A673 (cell line): ENCODE measurements at regions not wholly inside any gene's neighbourhood (a gene's known extent, or its start where the extent isn't known, plus 50 kb on each side); places are given as distances from the start of the nearest gene placed in this dataset.

Experiments
- CTCF ChIP-seq: fragments of 300-800, 200-600 bp; sonication (generic); conservative IDR thresholded peaks from 2 replicates; pipeline ENCODE4 v1.5.1; 2017; ENCODE audit warnings: low read depth, mild to moderate bottlenecking, antibody characterized with exemption, low read length, moderate library complexity, mixed read lengths
- EZH2 ChIP-seq: fragments of 200-600 bp; sonication (generic); IDR thresholded peaks from 2 replicates; pipeline ENCODE4 v1.6.1; 2017; ENCODE audit warnings: borderline replicate concordance, low read depth, mild to moderate bottlenecking, mixed read lengths, antibody characterized with exemption, low read length; ENCODE audit not compliant: poor library complexity, severe bottlenecking

- no peak for TF ChIP-seq EZH2
- no peak for TF ChIP-seq CTCF
These were observed 511.4 kb downstream of the XPNPEP1 start for GRCh38 chr10:109411917-109412316.
